Gastrocnemius medialis (tissue), 4 donors: ENCODE measurements at regions not wholly inside any gene's neighbourhood (a gene's known extent, or its start where the extent isn't known, plus 50 kb on each side); places are given as distances from the start of the nearest gene placed in this dataset.

Source experiments
- CTCF ChIP-seq, 5 experiments: fragments of 450-650 bp in 3 of 5; fragments of 200-600 bp in 2 of 5; sonication (generic) in 2 of 5; IDR thresholded peaks in 4 of 5; conservative IDR thresholded peaks in 1 of 5; 1 replicate in 4 of 5; 2 replicates in 1 of 5; pipeline ENCODE4 v1.5.1; 2016 to 2019; ENCODE audit warnings: antibody characterized with exemption in 5 of 5, mild to moderate bottlenecking in 3 of 5, moderate library complexity in 3 of 5
- POLR2A ChIP-seq, 2 donors: fragments of 450-650 bp; IDR thresholded peaks; one replicate each; pipeline ENCODE4 v1.6.1; 2017; ENCODE audit warnings: antibody characterized with exemption in 2 of 2, mild to moderate bottlenecking in 2 of 2, moderate library complexity in 2 of 2

GRCh38 chr17:68707031-68707430 is 105.9 kb upstream of the FAM20A start:
- TF ChIP-seq CTCF (IDR thresholded peaks at IDR 0.05 in 4 of 5, conservative IDR thresholded peaks at IDR 0.05 in 1 of 5) (no peak), POLR2A (IDR thresholded peaks at IDR 0.05) (no peak)
